ENCODE measurements at regions not wholly inside any gene's neighbourhood (a gene's known extent, or its start where the extent isn't known, plus 50 kb on each side); places are given as distances from the start of the nearest gene placed in this dataset.
A peak's percentile ranks its signal among the peaks of the same experiment; 100 is the strongest.
"Not testable (repeated sequence)": the region's sequence is repeated elsewhere in the genome, so short reads cannot be mapped to it uniquely, and the experiment has no call there.

DNA sequence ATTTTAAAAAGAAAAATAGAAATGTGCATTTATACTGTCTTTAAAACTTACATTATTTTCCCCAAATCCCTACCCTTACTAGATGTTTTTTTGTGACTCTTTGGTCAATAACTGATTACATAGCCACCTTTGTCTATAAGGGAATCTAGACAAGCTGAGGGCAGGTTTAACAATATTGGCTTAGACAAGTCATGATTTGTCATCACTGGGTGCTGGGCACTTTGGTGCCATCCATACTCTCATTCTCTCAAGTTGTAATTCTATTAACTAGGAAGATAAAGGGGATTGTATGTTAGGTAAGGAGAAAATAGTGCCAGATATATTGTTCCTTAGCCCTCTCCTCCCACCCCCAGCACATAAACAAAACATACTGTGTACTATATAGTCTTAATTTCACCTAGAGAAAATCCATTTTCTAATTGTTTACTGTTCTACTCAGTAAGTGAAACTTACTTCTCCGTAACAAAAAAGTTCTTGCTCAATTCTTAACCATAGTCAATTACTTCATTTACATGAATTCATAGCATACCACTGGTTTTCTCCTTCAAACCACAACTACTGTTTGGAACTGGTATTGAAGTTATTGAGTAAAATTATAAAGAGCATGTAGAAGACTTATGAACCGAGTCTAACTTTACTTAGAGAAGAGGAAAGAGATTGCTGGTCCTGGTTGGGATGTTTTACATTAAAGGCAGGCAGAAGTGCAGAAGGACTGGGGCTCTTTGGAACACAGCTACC, 877.1 kb downstream of the PDCD6IP start:
- no peak overlapping the region for H3K27ac ChIP-seq
- no peak for TF ChIP-seq ZFX (IDR thresholded peaks at IDR 0.05)
- TF ChIP-seq, protein P1, sequence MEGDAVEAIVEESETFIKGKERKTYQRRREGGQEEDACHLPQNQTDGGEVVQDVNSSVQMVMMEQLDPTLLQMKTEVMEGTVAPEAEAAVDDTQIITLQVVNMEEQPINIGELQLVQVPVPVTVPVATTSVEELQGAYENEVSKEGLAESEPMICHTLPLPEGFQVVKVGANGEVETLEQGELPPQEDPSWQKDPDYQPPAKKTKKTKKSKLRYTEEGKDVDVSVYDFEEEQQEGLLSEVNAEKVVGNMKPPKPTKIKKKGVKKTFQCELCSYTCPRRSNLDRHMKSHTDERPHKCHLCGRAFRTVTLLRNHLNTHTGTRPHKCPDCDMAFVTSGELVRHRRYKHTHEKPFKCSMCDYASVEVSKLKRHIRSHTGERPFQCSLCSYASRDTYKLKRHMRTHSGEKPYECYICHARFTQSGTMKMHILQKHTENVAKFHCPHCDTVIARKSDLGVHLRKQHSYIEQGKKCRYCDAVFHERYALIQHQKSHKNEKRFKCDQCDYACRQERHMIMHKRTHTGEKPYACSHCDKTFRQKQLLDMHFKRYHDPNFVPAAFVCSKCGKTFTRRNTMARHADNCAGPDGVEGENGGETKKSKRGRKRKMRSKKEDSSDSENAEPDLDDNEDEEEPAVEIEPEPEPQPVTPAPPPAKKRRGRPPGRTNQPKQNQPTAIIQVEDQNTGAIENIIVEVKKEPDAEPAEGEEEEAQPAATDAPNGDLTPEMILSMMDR (conservative IDR thresholded peaks at IDR 0.05), result no peak

- no peak overlapping the region for H3K27ac ChIP-seq
- TF ChIP-seq, protein P1 (conservative IDR thresholded peaks at IDR 0.05), result no peak
- TF ChIP-seq ZFX (IDR thresholded peaks at IDR 0.05), result no peak
These were observed 878.0 kb downstream of the PDCD6IP start for GRCh38 chr3:34676436-34676835.

DNA sequence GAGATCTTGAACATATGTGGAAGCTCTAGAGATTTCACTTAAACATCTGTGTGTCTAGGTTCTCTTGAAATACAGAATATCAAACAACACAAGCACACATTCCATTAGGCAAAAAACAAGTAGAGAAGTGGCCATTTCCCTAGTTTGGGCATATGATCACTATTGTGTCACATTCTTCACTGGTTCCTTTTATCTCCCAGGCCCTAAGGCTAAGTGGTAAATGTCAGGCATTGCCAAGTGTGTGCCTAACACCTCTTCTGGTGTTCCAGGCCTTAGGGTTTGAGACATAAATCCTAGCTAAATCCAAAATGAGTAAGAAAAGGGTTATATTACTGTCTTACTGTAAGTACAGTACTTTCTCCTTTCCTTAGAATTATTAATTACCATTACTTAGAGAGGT, 880.1 kb downstream of the PDCD6IP start:
- no peak for TF ChIP-seq ZFX (IDR thresholded peaks at IDR 0.05)
- TF ChIP-seq, protein P1 (conservative IDR thresholded peaks at IDR 0.05), result no peak

DNA sequence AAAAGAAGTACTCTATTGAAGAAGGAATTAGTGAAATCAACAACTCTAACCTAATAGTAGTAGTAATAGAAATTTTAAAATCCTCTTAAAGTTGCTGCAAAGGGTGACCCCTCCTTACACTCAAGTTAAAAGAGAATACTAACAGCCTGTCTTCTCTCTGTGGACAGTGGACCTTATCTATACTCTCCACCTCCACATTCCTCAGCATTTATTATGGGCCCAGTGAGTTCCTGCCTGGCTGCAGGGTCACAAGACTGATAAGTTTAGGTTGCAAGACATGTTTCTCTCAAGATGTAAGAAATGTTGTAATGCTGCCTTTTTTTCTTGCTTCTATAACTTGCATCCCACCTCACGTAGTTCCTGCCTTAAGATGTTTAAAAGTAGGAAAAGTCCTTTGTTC, 880.6 kb downstream of the PDCD6IP start:
- not testable (repeated sequence) for H3K27ac ChIP-seq

More for the DNA sequence above, 880.1 kb downstream of the PDCD6IP start:
- no peak overlapping the region for H3K27ac ChIP-seq

- no peak for TF ChIP-seq ZFX (IDR thresholded peaks at IDR 0.05)
- TF ChIP-seq, protein P1 (conservative IDR thresholded peaks at IDR 0.05), result peak; percentile 72
- H3K27ac ChIP-seq, result no peak overlapping the region
These were observed 885.4 kb downstream of the PDCD6IP start for GRCh38 chr3:34683851-34684250.

GRCh38 chr3:34686541-34686940, 888.1 kb downstream of the PDCD6IP start:
- H3K27ac ChIP-seq, result no peak overlapping the region
- TF ChIP-seq ZFX (IDR thresholded peaks at IDR 0.05), result no peak
- TF ChIP-seq, protein P1 (conservative IDR thresholded peaks at IDR 0.05), result no peak

DNA sequence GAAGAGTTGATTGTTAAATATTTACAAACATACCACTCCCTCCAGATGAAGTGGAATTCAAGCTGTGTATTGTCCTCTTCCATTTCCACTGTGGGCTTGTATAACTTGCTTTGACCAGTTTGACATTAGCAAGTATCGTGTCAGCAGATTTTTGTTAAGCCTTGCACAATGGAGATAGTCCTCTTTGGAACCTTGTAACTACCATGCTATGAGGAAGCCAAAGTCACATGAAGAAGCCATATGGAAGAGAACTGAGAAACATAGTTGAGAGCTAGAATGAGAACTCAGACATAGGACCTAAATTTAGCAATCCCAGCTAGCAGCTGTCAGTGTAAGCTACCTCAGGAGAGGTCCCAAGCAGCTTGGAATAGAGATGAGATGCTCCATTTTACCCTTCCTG, 889.2 kb downstream of the PDCD6IP start:
- TF ChIP-seq ZFX (IDR thresholded peaks at IDR 0.05), result no peak
- TF ChIP-seq, protein P1 (conservative IDR thresholded peaks at IDR 0.05), result no peak

GRCh38 chr3:34696831-34697230, 898.4 kb downstream of the PDCD6IP start:
- no peak overlapping the region for H3K27ac ChIP-seq
- no peak for TF ChIP-seq ZFX (IDR thresholded peaks at IDR 0.05)

More for the DNA sequence above, 889.2 kb downstream of the PDCD6IP start:
- no peak overlapping the region for H3K27ac ChIP-seq
